H1 (cell line): ENCODE measurements at regions not wholly inside any gene's neighbourhood (a gene's known extent, or its start where the extent isn't known, plus 50 kb on each side); places are given as distances from the start of the nearest gene placed in this dataset.
"Not testable (repeated sequence)": the region's sequence is repeated elsewhere in the genome, so short reads cannot be mapped to it uniquely, and the experiment has no call there.

Source experiments
- CTCF ChIA-PET: fragments of 300-600 bp; sonication (Branson Sonifier 250); formaldehyde crosslinking; loops from one replicate; lab custom pipeline; 2021; ENCODE audit not compliant: partially characterized antibody; lab: Charles Lee
- POLR2A ChIA-PET: fragments of 300-600 bp; sonication (Branson Sonifier 250); formaldehyde crosslinking; loops from one replicate; lab custom pipeline; 2021; ENCODE audit warnings: inconsistent platforms; ENCODE audit not compliant: partially characterized antibody; lab: Charles Lee
- DNase-seq, 2 experiments: peaks; one replicate each; pipeline versions ENCODE4 v3.0.0 to v3.0.0-alpha.2; 2010 to 2022; ENCODE audit warnings: low spot score in 2 of 2, low read depth in 1 of 2, mixed read lengths in 1 of 2
- FAIRE-seq: peaks from 2 replicates; lab custom pipeline; 2011; peaks lifted over from hg19 to GRCh38; lab: Jason Lieb, UNC
- H2AFZ ChIP-seq: 2 replicates; pipeline ENCODE4 v1.8.1; 2012; ENCODE audit warnings: low read length, inconsistent platforms
- H2AK5ac ChIP-seq: 2 replicates; pipeline ENCODE4 v1.6.1; 2013; ENCODE audit warnings: low read depth, low read length
- H2BK120ac ChIP-seq: replicated peaks from 2 replicates; pipeline ENCODE3; 2013; ENCODE audit warnings: low read depth, low read length, inconsistent platforms
- H2BK12ac ChIP-seq: 2 replicates; pipeline ENCODE4 v1.6.1; 2013; ENCODE audit warnings: low read depth, low read length
- H2BK15ac ChIP-seq: 2 replicates; pipeline ENCODE4 v1.6.1; 2013; ENCODE audit warnings: low read length
- H2BK20ac ChIP-seq: 2 replicates; pipeline ENCODE4 v1.6.1; 2013; ENCODE audit warnings: low read length
- H2BK5ac ChIP-seq: 2 replicates; pipeline ENCODE4 v1.6.1; 2013; ENCODE audit warnings: low read depth, low read length
- H3K14ac ChIP-seq: 2 replicates; pipeline ENCODE4 v1.6.1; 2013; ENCODE audit warnings: inconsistent platforms; ENCODE audit not compliant: insufficient read length
- H3K18ac ChIP-seq: 2 replicates; pipeline ENCODE4 v1.6.1; 2013; ENCODE audit warnings: low read length; ENCODE audit errors: extremely low read depth
- H3K23ac ChIP-seq: 2 replicates; pipeline ENCODE4 v1.6.1; 2013; ENCODE audit warnings: inconsistent platforms; ENCODE audit not compliant: insufficient read length
- H3K23me2 ChIP-seq: 2 replicates; pipeline ENCODE4 v1.6.1; 2013; ENCODE audit warnings: low read depth, low read length
- H3K27ac ChIP-seq: 2 replicates; pipeline ENCODE4 v1.6.1; 2011; ENCODE audit warnings: low read depth, low read length, inconsistent platforms
- H3K27me3 ChIP-seq, 4 experiments: replicated peaks in 1 of 4; 1 replicate in 1 of 4; 2 replicates in 3 of 4; pipeline versions ENCODE4 v1.6.1 to v1.8.1; 2011 to 2013; ENCODE audit warnings: low read length in 3 of 4, mild to moderate bottlenecking in 3 of 4, inconsistent platforms in 2 of 4, mixed read lengths in 2 of 4, moderate library complexity in 1 of 4; ENCODE audit not compliant: control insufficient read depth in 3 of 4, insufficient read depth in 3 of 4; ENCODE audit errors: extremely low read depth in 1 of 4
- H3K36me3 ChIP-seq, 4 experiments: 2 replicates each; pipeline versions ENCODE4 v1.6.1 to v1.8.1; 2011 to 2013; ENCODE audit warnings: mild to moderate bottlenecking in 4 of 4, low read length in 3 of 4, moderate library complexity in 2 of 4, control low read depth in 1 of 4, inconsistent platforms in 1 of 4; ENCODE audit not compliant: insufficient read depth in 4 of 4, control insufficient read depth in 2 of 4
- H3K4ac ChIP-seq: replicated peaks from 2 replicates; pipeline ENCODE3; 2013; ENCODE audit warnings: low read length, low read depth, mixed read lengths, inconsistent platforms; ENCODE audit not compliant: insufficient read length
- H3K4me1 ChIP-seq, 4 experiments: replicated peaks in 1 of 4; 1 replicate in 1 of 4; 2 replicates in 3 of 4; pipeline versions ENCODE4 v1.6.1 to v1.8.1; 2011 to 2013; ENCODE audit warnings: low read length in 3 of 4, inconsistent platforms in 2 of 4, mixed read lengths in 1 of 4; ENCODE audit not compliant: insufficient read depth in 4 of 4, control insufficient read depth in 3 of 4
- H3K4me2 ChIP-seq, 2 experiments: 2 replicates each; pipeline versions ENCODE4 v1.6.1 to v1.8.1; 2011 to 2013; ENCODE audit warnings: low read depth in 2 of 2, low read length in 2 of 2, control low read depth in 1 of 2, inconsistent platforms in 1 of 2, mild to moderate bottlenecking in 1 of 2; ENCODE audit not compliant: insufficient read depth in 1 of 2
- H3K4me3 ChIP-seq, 4 experiments: fragments of 200-600, 300-600 bp in 1 of 4; sonication (generic), shearing (Covaris generic), sonication (Bioruptor Twin) in 1 of 4; 2 replicates each; pipeline versions ENCODE4 v1.5.1 to v1.8.1; 2011 to 2016; ENCODE audit warnings: low read length in 4 of 4, low read depth in 3 of 4, control low read depth in 2 of 4, inconsistent platforms in 2 of 4, mild to moderate bottlenecking in 2 of 4, mixed read lengths in 1 of 4, moderate library complexity in 1 of 4; ENCODE audit not compliant: insufficient read depth in 2 of 4; ENCODE audit errors: extremely low read depth in 1 of 4
- H3K56ac ChIP-seq: replicated peaks from 2 replicates; pipeline ENCODE3; 2013; ENCODE audit warnings: low read depth, mild to moderate bottlenecking, mixed read lengths, low read length, inconsistent platforms; ENCODE audit not compliant: insufficient read length
- H3K79me1 ChIP-seq: 2 replicates; pipeline ENCODE4 v1.6.1; 2013; ENCODE audit warnings: low read depth, low read length, control low read depth
- H3K79me2 ChIP-seq, 2 experiments: 2 replicates each; pipeline versions ENCODE4 v1.6.1 to v1.8.1; 2012 to 2013; ENCODE audit warnings: low read length in 2 of 2, mild to moderate bottlenecking in 2 of 2, inconsistent platforms in 1 of 2; ENCODE audit not compliant: insufficient read depth in 2 of 2, control insufficient read depth in 1 of 2
- H3K9ac ChIP-seq, 4 experiments: replicated peaks in 1 of 4; 1 replicate in 1 of 4; 2 replicates in 3 of 4; pipeline versions ENCODE4 v1.6.1 to v1.8.1; 2011 to 2013; ENCODE audit warnings: low read depth in 3 of 4, low read length in 3 of 4, control low read depth in 2 of 4, mild to moderate bottlenecking in 2 of 4, moderate library complexity in 2 of 4, inconsistent platforms in 1 of 4; ENCODE audit errors: extremely low read depth in 1 of 4
- H3K9me3 ChIP-seq, 2 experiments: 2 replicates each; pipeline versions ENCODE4 v1.6.1 to v1.8.1; 2012 to 2013; ENCODE audit warnings: mild to moderate bottlenecking in 2 of 2, moderate library complexity in 2 of 2, control low read depth in 1 of 2, inconsistent platforms in 1 of 2, low read depth in 1 of 2, low read length in 1 of 2, mixed read lengths in 1 of 2; ENCODE audit not compliant: insufficient read depth in 2 of 2
- H4K20me1 ChIP-seq, 2 experiments: replicated peaks in 1 of 2; 2 replicates each; pipeline versions ENCODE3 to v1.8.1; 2011 to 2013; ENCODE audit warnings: inconsistent platforms in 2 of 2, low read length in 2 of 2, mild to moderate bottlenecking in 1 of 2; ENCODE audit not compliant: insufficient read depth in 2 of 2, control insufficient read depth in 1 of 2
- H4K5ac ChIP-seq: 2 replicates; pipeline ENCODE4 v1.6.1; 2013; ENCODE audit warnings: low read length, low read depth, mixed read lengths, inconsistent platforms; ENCODE audit not compliant: insufficient read length
- H4K8ac ChIP-seq: 2 replicates; pipeline ENCODE4 v1.8.0; 2013; ENCODE audit warnings: mild to moderate bottlenecking, moderate library complexity, low read length, inconsistent platforms; ENCODE audit not compliant: insufficient read depth; ENCODE audit errors: extremely low read depth
- H4K91ac ChIP-seq: replicated peaks from 2 replicates; pipeline ENCODE3; 2013; ENCODE audit warnings: low read length, mixed read lengths, inconsistent platforms; ENCODE audit not compliant: insufficient read length
- FOSL1 ChIP-seq: IDR thresholded peaks from 2 replicates; pipeline ENCODE4 v1.6.1; 2011; ENCODE audit warnings: mild to moderate bottlenecking, low read depth, low read length, moderate library complexity; ENCODE audit not compliant: insufficient read depth
- HDAC6 ChIP-seq: IDR thresholded peaks from one replicate; pipeline ENCODE4 v1.7.1; 2012; ENCODE audit warnings: low read depth, mild to moderate bottlenecking, inconsistent platforms, low read length, moderate library complexity
- MAFK ChIP-seq: IDR thresholded peaks from 2 replicates; pipeline ENCODE4 v1.6.1; 2012; ENCODE audit warnings: low read depth, mild to moderate bottlenecking, improper control_type of control experiment, low read length
- WGBS, 2 experiments: shearing (Covaris generic) in 1 of 2; methylation state at CpG; one replicate each; pipeline versions ENCODE4 v1.1.6 to v1.1.7; 2013 to 2015; ENCODE audit warnings: low lambda C conversion rate in 2 of 2, mixed read lengths in 2 of 2, inconsistent platforms in 1 of 2, low coverage in 1 of 2, missing lambda C conversion rate in 1 of 2; ENCODE audit not compliant: insufficient replicate concordance in 2 of 2, insufficient coverage in 1 of 2, insufficient read length in 1 of 2; ENCODE audit errors: extremely low coverage in 1 of 2, missing lambda C conversion rate in 1 of 2; 5-methylcytosine and 5-hydroxymethylcytosine counted together

DNA sequence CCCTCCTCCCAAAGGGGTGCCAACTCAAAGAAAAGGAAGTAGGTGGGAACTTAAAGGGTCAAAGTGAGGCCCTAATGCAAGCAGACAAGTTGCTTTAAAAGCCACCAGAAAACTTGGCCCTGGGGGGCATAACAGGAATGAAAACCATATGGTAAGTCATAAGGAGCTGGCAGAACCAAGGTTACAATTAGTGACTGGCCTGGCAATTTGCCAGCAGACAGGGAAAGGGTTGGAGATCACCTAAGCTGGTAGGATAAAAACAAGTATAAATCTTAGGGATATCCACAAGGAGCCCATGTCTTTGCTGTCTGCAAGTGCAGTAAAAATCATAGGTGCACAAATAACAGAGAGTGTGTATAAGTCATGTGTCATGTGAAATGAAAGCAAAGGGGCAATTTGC lies 256.7 kb upstream of the LRRTM4 start (continued):
- no peak for TF ChIP-seq FOSL1
- no peak for TF ChIP-seq MAFK
- TF ChIP-seq HDAC6 = no peak

DNA sequence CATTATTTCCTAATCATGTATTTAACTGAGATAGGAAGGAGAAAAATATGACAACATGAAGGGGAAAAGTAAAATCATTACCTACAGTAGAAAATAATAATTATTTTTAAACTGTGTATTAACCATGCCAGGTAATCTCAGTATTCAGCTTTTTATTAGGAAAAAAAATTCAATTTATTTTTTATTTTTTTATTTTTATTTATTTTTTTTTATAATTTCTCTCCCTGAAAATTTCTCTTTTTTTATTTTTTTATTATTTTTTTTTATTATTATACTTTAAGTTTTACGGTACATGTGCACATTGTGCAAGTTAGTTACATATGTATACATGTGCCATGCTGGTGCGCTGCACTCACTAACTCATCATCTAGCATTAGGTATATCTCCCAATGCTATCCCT lies 271.3 kb upstream of the LRRTM4 start:
- H3K23ac ChIP-seq, H4K91ac ChIP-seq, H3K27ac ChIP-seq, H3K27me3 ChIP-seq, FAIRE-seq, H2AFZ ChIP-seq, H3K79me2 ChIP-seq, H3K9ac ChIP-seq, H2BK5ac ChIP-seq, H3K56ac ChIP-seq, H2BK120ac ChIP-seq, H4K8ac ChIP-seq, H3K9me3 ChIP-seq, H3K18ac ChIP-seq, H2BK15ac ChIP-seq, CTCF ChIA-PET, H2BK12ac ChIP-seq, H3K36me3 ChIP-seq, DNase-seq, H2BK20ac ChIP-seq, POLR2A ChIA-PET, H3K79me1 ChIP-seq, H3K4me3 ChIP-seq, H3K23me2 ChIP-seq, H2AK5ac ChIP-seq, H3K14ac ChIP-seq, H3K4ac ChIP-seq, H3K4me2 ChIP-seq, H3K4me1 ChIP-seq, H4K5ac ChIP-seq, H4K20me1 ChIP-seq: not testable (repeated sequence)
- WGBS, 2 experiments = 90% methylated on average over 2 of the region's 2 CpGs; no CpG with 5 or more reads in 1 of the 2 experiments
